HCT116 (cell line): ENCODE measurements at regions not wholly inside any gene's neighbourhood (a gene's known extent, or its start where the extent isn't known, plus 50 kb on each side); places are given as distances from the start of the nearest gene placed in this dataset.

Source experiments
- ATAC-seq: fragments of 200-7000 bp; cut with Tn5 transposase; 2 replicates; pipeline ENCODE4 v1.9.1; 2020; ENCODE audit warnings: mild to moderate bottlenecking, moderate library complexity
- BruUV-seq: library from RNA; stranded (reverse); fragments of 400-500 nt; replicated peaks from 2 replicates; lab custom pipeline; 2021; lab: Mats Ljungman, UMichigan
- CTCF ChIA-PET: fragments of 300-600 bp; sonication (Branson Sonifier 250); formaldehyde crosslinking; loops from one replicate; lab custom pipeline; 2021; ENCODE audit warnings: antibody characterized with exemption; lab: Charles Lee
- POLR2A ChIA-PET: fragments of 300-600, 350-600 bp; sonication (Branson Sonifier 250); formaldehyde crosslinking; loops from one replicate; lab custom pipeline; 2021; ENCODE audit warnings: antibody characterized with exemption; lab: Charles Lee
- RAD21 ChIA-PET, 2 experiments: fragments of 300-600 bp; sonication (Branson Sonifier 250); formaldehyde crosslinking; loops; one replicate each; lab custom pipeline; 2023; ENCODE audit warnings: low total read pairs in 2 of 2; ENCODE audit not compliant: uncharacterized antibody in 2 of 2, unreplicated experiment in 2 of 2, low non-redundant PET in 1 of 2; lab: Charles Lee
- DNase-seq: peaks from one replicate; pipeline ENCODE4 v3.0.0-alpha.2; 2010; ENCODE audit warnings: low read depth, low spot score
- H2AFZ ChIP-seq: fragments of 200-600 bp; shearing (Covaris generic), sonication (generic); 2 replicates; pipeline ENCODE4 v1.6.1; 2017; ENCODE audit warnings: low read depth, mixed run types, mixed read lengths, antibody characterized with exemption, low read length; ENCODE audit not compliant: poor library complexity, severe bottlenecking
- H3K27ac ChIP-seq: 2 replicates; pipeline ENCODE4 v1.5.1; 2012; ENCODE audit warnings: low read depth, low read length
- H3K27me3 ChIP-seq: fragments of 200-600 bp; sonication (generic); 2 replicates; pipeline ENCODE4 v1.6.1; 2016; ENCODE audit warnings: mixed run types, low read length, mixed read lengths; ENCODE audit not compliant: insufficient read depth
- H3K36me3 ChIP-seq, 2 experiments: fragments of 200-500 bp in 1 of 2; fragments of 200-600 bp in 1 of 2; sonication (Bioruptor generic) in 1 of 2; sonication (generic) in 1 of 2; 2 replicates each; pipeline versions ENCODE4 v1.5.1 to v1.6.1; 2014 to 2016; ENCODE audit warnings: low read length in 2 of 2, inconsistent platforms in 1 of 2, mixed read lengths in 1 of 2, mixed run types in 1 of 2; ENCODE audit not compliant: insufficient read depth in 2 of 2, control insufficient read depth in 1 of 2
- H3K4me1 ChIP-seq, 2 experiments: fragments of 200-600 bp in 1 of 2; sonication (generic) in 1 of 2; 2 replicates each; pipeline versions ENCODE4 v1.5.1 to v1.6.1; 2012 to 2017; ENCODE audit warnings: low read length in 2 of 2, inconsistent platforms in 1 of 2, mild to moderate bottlenecking in 1 of 2, mixed read lengths in 1 of 2, mixed run types in 1 of 2, moderate library complexity in 1 of 2; ENCODE audit not compliant: insufficient read depth in 2 of 2, control insufficient read depth in 1 of 2
- H3K4me2 ChIP-seq: fragments of 200-600 bp; sonication (generic); 2 replicates; pipeline ENCODE4 v1.6.1; 2017; ENCODE audit warnings: mixed run types, low read length, mixed read lengths
- H3K4me3 ChIP-seq, 2 experiments: fragments of 200-600 bp in 1 of 2; sonication (generic) in 1 of 2; replicated peaks in 1 of 2; 2 replicates each; pipeline ENCODE4 v1.5.1; 2011 to 2016; ENCODE audit warnings: low read length in 2 of 2, control low read depth in 1 of 2, low read depth in 1 of 2, mild to moderate bottlenecking in 1 of 2, mixed read lengths in 1 of 2, mixed run types in 1 of 2
- H3K79me2 ChIP-seq: fragments of 200-600 bp; sonication (generic); 2 replicates; pipeline ENCODE4 v1.6.1; 2017; ENCODE audit warnings: mild to moderate bottlenecking, mixed run types, low read length, moderate library complexity, mixed read lengths; ENCODE audit not compliant: insufficient read depth
- H3K9ac ChIP-seq: fragments of 200-600 bp; sonication (generic); 2 replicates; pipeline ENCODE4 v1.6.1; 2016; ENCODE audit warnings: low read length, mixed read lengths
- H3K9me2 ChIP-seq: fragments of 200-600 bp; sonication (generic), shearing (Covaris generic); 2 replicates; pipeline ENCODE4 v1.6.1; 2017; ENCODE audit warnings: mixed run types, mild to moderate bottlenecking, moderate library complexity; ENCODE audit not compliant: insufficient read depth
- H3K9me3 ChIP-seq, 2 experiments: fragments of 200-500 bp in 1 of 2; fragments of 200-600 bp in 1 of 2; sonication (Bioruptor generic) in 1 of 2; sonication (generic) in 1 of 2; 2 replicates each; pipeline ENCODE4 v1.6.1; 2014 to 2017; ENCODE audit warnings: low read length in 2 of 2, mixed read lengths in 2 of 2, inconsistent platforms in 1 of 2, low read depth in 1 of 2, mild to moderate bottlenecking in 1 of 2, mixed run types in 1 of 2, moderate library complexity in 1 of 2; ENCODE audit not compliant: control insufficient read depth in 1 of 2, insufficient read depth in 1 of 2
- H4K20me1 ChIP-seq: fragments of 200-600 bp; sonication (generic), shearing (Covaris generic); 2 replicates; pipeline ENCODE4 v1.6.1; 2017; ENCODE audit warnings: mixed run types, mild to moderate bottlenecking, moderate library complexity; ENCODE audit not compliant: insufficient read depth
- ATF3 ChIP-seq: IDR thresholded peaks from 2 replicates; pipeline ENCODE4 v1.6.1; 2012
- CBX3 ChIP-seq: IDR thresholded peaks from 2 replicates; pipeline ENCODE4 v1.6.1; 2012; ENCODE audit warnings: low read depth
- EGR1 ChIP-seq: IDR thresholded peaks from 2 replicates; pipeline ENCODE4 v1.6.1; 2012; ENCODE audit warnings: low read depth
- EZH2 ChIP-seq: fragments of 200-600 bp; sonication (generic); IDR thresholded peaks from 2 replicates; pipeline ENCODE4 v1.6.1; 2017; ENCODE audit warnings: antibody characterized with exemption, mixed run types
- POLR2AphosphoS5 ChIP-seq: IDR thresholded peaks from 2 replicates; pipeline ENCODE4 v1.6.1; 2011; ENCODE audit warnings: mild to moderate bottlenecking, low read depth, low read length, moderate library complexity
- REST ChIP-seq: IDR thresholded peaks from 2 replicates; pipeline ENCODE4 v1.6.1; 2012; ENCODE audit warnings: low read depth
- SP1 ChIP-seq: IDR thresholded peaks from 2 replicates; pipeline ENCODE4 v1.6.1; 2012; ENCODE audit warnings: low read depth
- ZNF274 ChIP-seq: fragments of 200-500 bp; sonication (Bioruptor generic); IDR thresholded peaks from 2 replicates; pipeline ENCODE4 v1.6.1; 2014; ENCODE audit warnings: mild to moderate bottlenecking, low read depth, low read length, inconsistent platforms
- intact Hi-C: fragments of 100-400 bp; cut with micrococcal nuclease; formaldehyde crosslinking; loops from 2 replicates; pipeline ENCODE4 v1.10.0; 2022
- TF ChIP-seq, protein P1 (sequence below): IDR thresholded peaks from 2 replicates; pipeline ENCODE4 v1.6.1; 2012
- TF ChIP-seq, protein P2 (sequence below): IDR thresholded peaks from 2 replicates; pipeline ENCODE4 v1.6.1; 2011; ENCODE audit warnings: mild to moderate bottlenecking, low read length, moderate library complexity; ENCODE audit not compliant: insufficient replicate concordance; ENCODE audit errors: extremely low read depth

DNA sequence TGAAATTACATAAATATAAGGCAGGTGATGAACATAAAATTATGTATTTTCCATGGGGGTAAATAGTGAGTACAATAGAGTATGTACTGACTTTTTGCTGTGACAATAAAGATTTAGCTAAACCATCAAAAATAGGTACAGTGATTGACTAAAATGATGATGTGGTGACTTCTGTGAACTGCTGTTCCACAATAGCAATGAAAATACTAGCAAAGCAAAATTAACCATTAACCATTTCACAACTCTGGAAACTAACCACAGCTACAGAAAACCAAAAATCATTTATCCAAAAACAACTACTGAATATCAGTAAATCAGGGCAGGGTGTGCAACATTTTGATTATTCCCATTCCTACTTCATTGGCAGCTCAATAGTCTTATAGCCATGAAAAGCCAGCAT lies 161.4 kb upstream of the GYPC start:
- DNase-seq (no peak), ATAC-seq (no peak)
- Histone ChIP-seq H3K36me3 (no peaks in the 10 kb centered on the region), H3K9me3 (peaks cover 0 to 6% of the 10 kb centered on the region in 2 experiments; a peak in 1 of 4 replicates), H3K9me2 (no peaks in the 10 kb centered on the region), H3K4me3 (no peak overlapping the region), H3K4me2 (no peak overlapping the region), H3K27ac (no peak overlapping the region), H2AFZ (no peak overlapping the region), H3K4me1 (no peaks in the 10 kb centered on the region), H3K27me3 (no peaks in the 10 kb centered on the region), H4K20me1 (no peaks in the 10 kb centered on the region), H3K79me2 (no peaks in the 10 kb centered on the region), H3K9ac (no peak overlapping the region)
- no TSS peak for BruUV-seq
- intact Hi-C loops: no loop called here
- ChIA-PET POLR2A (no interaction called here), RAD21 (no interaction called here), CTCF (no interaction called here)
- TF ChIP-seq, protein P1, sequence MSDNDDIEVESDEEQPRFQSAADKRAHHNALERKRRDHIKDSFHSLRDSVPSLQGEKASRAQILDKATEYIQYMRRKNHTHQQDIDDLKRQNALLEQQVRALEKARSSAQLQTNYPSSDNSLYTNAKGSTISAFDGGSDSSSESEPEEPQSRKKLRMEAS: no peak
- TF ChIP-seq ATF3: no peak
- TF ChIP-seq EGR1: no peak
- TF ChIP-seq POLR2AphosphoS5: no peak
- TF ChIP-seq EZH2: no peak
- no peak for TF ChIP-seq ZNF274
- TF ChIP-seq SP1: no peak
- TF ChIP-seq, protein P2, sequence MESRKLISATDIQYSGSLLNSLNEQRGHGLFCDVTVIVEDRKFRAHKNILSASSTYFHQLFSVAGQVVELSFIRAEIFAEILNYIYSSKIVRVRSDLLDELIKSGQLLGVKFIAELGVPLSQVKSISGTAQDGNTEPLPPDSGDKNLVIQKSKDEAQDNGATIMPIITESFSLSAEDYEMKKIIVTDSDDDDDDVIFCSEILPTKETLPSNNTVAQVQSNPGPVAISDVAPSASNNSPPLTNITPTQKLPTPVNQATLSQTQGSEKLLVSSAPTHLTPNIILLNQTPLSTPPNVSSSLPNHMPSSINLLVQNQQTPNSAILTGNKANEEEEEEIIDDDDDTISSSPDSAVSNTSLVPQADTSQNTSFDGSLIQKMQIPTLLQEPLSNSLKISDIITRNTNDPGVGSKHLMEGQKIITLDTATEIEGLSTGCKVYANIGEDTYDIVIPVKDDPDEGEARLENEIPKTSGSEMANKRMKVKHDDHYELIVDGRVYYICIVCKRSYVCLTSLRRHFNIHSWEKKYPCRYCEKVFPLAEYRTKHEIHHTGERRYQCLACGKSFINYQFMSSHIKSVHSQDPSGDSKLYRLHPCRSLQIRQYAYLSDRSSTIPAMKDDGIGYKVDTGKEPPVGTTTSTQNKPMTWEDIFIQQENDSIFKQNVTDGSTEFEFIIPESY: no peak
- TF ChIP-seq CBX3: no peak
- no peak for TF ChIP-seq REST
